ENCODE measurements at regions not wholly inside any gene's neighbourhood (a gene's known extent, or its start where the extent isn't known, plus 50 kb on each side); places are given as distances from the start of the nearest gene placed in this dataset.

DNA sequence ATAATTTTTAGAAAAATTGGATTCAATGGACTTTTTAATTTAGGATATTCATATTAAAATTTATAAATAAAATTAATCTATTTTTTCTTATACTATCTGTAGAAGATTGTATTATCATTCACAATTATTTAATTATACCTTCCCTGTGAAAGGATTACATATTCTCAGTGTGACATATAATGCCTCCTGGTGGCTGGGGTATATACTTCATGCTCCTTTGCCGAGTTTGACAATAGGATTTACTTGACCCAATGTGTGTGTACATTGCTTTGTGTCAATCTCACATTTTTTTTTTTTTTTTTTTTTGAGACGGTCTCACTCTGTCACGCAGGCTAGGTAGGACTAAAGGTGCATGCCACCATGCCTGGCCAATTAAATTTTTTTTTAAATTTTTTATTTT lies 230.0 kb upstream of the CHD6 start:
- H2AFZ ChIP-seq (ENCODE audit: low read length), result no peak overlapping the region

DNA sequence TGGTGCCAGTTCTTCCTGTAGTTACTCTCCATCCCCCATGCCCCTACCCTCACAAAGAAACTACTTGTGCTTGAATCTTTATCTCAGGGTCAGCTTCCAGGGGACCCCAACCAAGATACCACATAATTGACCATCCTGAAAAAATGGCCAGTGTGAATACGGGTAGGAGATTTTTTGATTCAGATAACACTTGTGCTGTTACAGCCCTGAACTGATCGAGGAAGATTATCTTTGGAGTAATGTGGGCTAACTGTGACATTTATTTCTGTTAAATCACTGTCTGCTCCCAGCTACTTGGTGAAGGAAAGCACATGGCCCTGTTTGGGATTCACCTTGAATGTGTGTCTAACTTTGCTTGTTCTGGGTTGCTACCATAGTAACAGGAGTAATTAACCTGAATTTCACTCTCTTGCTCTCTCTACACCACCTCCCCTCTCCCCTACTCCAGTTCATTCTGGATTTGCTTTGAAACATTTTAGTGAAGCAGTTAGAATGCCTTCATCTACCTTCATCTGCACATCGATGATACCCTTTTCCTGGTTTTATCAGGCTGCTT lies 219.6 kb upstream of the CHD6 start:
- no peaks in the 10 kb centered on the region for H3K9me2 ChIP-seq (ENCODE audit: low read depth, low read length)
- H2AFZ ChIP-seq (ENCODE audit: low read length), result no peak overlapping the region
- no peak overlapping the region for H3K9ac ChIP-seq (ENCODE audit: low read length)
- H3K9me3 ChIP-seq (ENCODE audit: low read length), result no peaks in the 10 kb centered on the region
- TF ChIP-seq EZH2 (IDR thresholded peaks at IDR 0.05; ENCODE audit: borderline replicate concordance, low read length) (no peak), CTCF (IDR thresholded peaks at IDR 0.05; ENCODE audit: low read length) (no peak)
- no peaks in the 10 kb centered on the region for H4K20me1 ChIP-seq (ENCODE audit: insufficient read depth, low read length)
- H3K4me1 ChIP-seq (ENCODE audit: insufficient read depth, low read length, severe bottlenecking), result no peaks in the 10 kb centered on the region
- no peak overlapping the region for H3K4me3 ChIP-seq (ENCODE audit: low read depth, low read length, poor library complexity, severe bottlenecking)
- H3K4me2 ChIP-seq (ENCODE audit: low read length), result no peak overlapping the region
- H3K79me2 ChIP-seq (ENCODE audit: insufficient read depth, low read length), result no peaks in the 10 kb centered on the region
- no peaks in the 10 kb centered on the region for H3K27me3 ChIP-seq (ENCODE audit: insufficient read depth, low read length)
- no peaks in the 10 kb centered on the region for H3F3A ChIP-seq (ENCODE audit: insufficient read depth, low read length)
- no peaks in the 10 kb centered on the region for H3K36me3 ChIP-seq (ENCODE audit: insufficient read depth, low read length)
- no peak overlapping the region for H3K27ac ChIP-seq (ENCODE audit: low read depth, low read length, poor library complexity, severe bottlenecking)

More for the DNA sequence above, 230.0 kb upstream of the CHD6 start:
- H3F3A ChIP-seq (ENCODE audit: insufficient read depth, low read length), result no peaks in the 10 kb centered on the region
- H3K9ac ChIP-seq (ENCODE audit: low read length), result no peak overlapping the region
- H3K4me1 ChIP-seq (ENCODE audit: insufficient read depth, low read length, severe bottlenecking), result no peaks in the 10 kb centered on the region
- no peak overlapping the region for H3K4me2 ChIP-seq (ENCODE audit: low read length)
- no peaks in the 10 kb centered on the region for H3K9me3 ChIP-seq (ENCODE audit: low read length)
- TF ChIP-seq CTCF (IDR thresholded peaks at IDR 0.05; ENCODE audit: low read length) (peak; percentile 30; the same call in 1 of the 2 replicates), EZH2 (IDR thresholded peaks at IDR 0.05; ENCODE audit: borderline replicate concordance, low read length) (no peak)
- no peaks in the 10 kb centered on the region for H3K9me2 ChIP-seq (ENCODE audit: low read depth, low read length)
- H3K79me2 ChIP-seq (ENCODE audit: insufficient read depth, low read length), result no peaks in the 10 kb centered on the region
- H4K20me1 ChIP-seq (ENCODE audit: insufficient read depth, low read length), result no peaks in the 10 kb centered on the region
- H3K27me3 ChIP-seq (ENCODE audit: insufficient read depth, low read length), result no peaks in the 10 kb centered on the region
- H3K4me3 ChIP-seq (ENCODE audit: low read depth, low read length, poor library complexity, severe bottlenecking), result no peak overlapping the region
- H3K27ac ChIP-seq (ENCODE audit: low read depth, low read length, poor library complexity, severe bottlenecking), result no peak overlapping the region
- H3K36me3 ChIP-seq (ENCODE audit: insufficient read depth, low read length), result no peaks in the 10 kb centered on the region

GRCh38 chr20:41833739-41834138 lies 215.6 kb upstream of the CHD6 start:
- no peak overlapping the region for H3K4me3 ChIP-seq (ENCODE audit: low read depth, low read length, poor library complexity, severe bottlenecking)
- H3K9ac ChIP-seq (ENCODE audit: low read length), result no peak overlapping the region

More at GRCh38 chr20:41833739-41834138, 215.6 kb upstream of the CHD6 start:
- no peaks in the 10 kb centered on the region for H3K4me1 ChIP-seq (ENCODE audit: insufficient read depth, low read length, severe bottlenecking)
- no peak overlapping the region for H3K27ac ChIP-seq (ENCODE audit: low read depth, low read length, poor library complexity, severe bottlenecking)
- H3K36me3 ChIP-seq (ENCODE audit: insufficient read depth, low read length), result no peaks in the 10 kb centered on the region
- no peaks in the 10 kb centered on the region for H4K20me1 ChIP-seq (ENCODE audit: insufficient read depth, low read length)
- no peak for TF ChIP-seq EZH2 (IDR thresholded peaks at IDR 0.05; ENCODE audit: borderline replicate concordance, low read length)
- TF ChIP-seq CTCF (IDR thresholded peaks at IDR 0.05; ENCODE audit: low read length), result no peak
- H3K9me3 ChIP-seq (ENCODE audit: low read length), result no peaks in the 10 kb centered on the region
- no peaks in the 10 kb centered on the region for H3K9me2 ChIP-seq (ENCODE audit: low read depth, low read length)
- no peaks in the 10 kb centered on the region for H3F3A ChIP-seq (ENCODE audit: insufficient read depth, low read length)
- H3K79me2 ChIP-seq (ENCODE audit: insufficient read depth, low read length), result no peaks in the 10 kb centered on the region
- no peaks in the 10 kb centered on the region for H3K27me3 ChIP-seq (ENCODE audit: insufficient read depth, low read length)
- H3K4me2 ChIP-seq (ENCODE audit: low read length), result no peak overlapping the region
- H2AFZ ChIP-seq (ENCODE audit: low read length), result no peak overlapping the region
